GM12892 (cell line): ENCODE measurements at regions not wholly inside any gene's neighbourhood (a gene's known extent, or its start where the extent isn't known, plus 50 kb on each side); places are given as distances from the start of the nearest gene placed in this dataset.

Experiments used
- POLR2A ChIP-seq: IDR thresholded peaks from 2 replicates; pipeline ENCODE4 v1.6.1; 2011; ENCODE audit warnings: low read depth, low read length, control low read depth
- POLR2AphosphoS5 ChIP-seq: IDR thresholded peaks from 2 replicates; pipeline ENCODE4 v1.6.1; 2011; ENCODE audit warnings: low read depth, low read length, control low read depth
- TAF1 ChIP-seq: IDR thresholded peaks from 2 replicates; pipeline ENCODE4 v1.6.1; 2011; ENCODE audit warnings: low read depth, mild to moderate bottlenecking, control low read depth, low read length, borderline replicate concordance

- no peak for TF ChIP-seq POLR2A
- no peak for TF ChIP-seq POLR2AphosphoS5
- no peak for TF ChIP-seq TAF1
Measured at GRCh38 chr13:95480131-95480545, 72.4 kb upstream of the CLDN10 start.
